GM23338 (cell line): ENCODE measurements at regions not wholly inside any gene's neighbourhood (a gene's known extent, or its start where the extent isn't known, plus 50 kb on each side); places are given as distances from the start of the nearest gene placed in this dataset.

Experiments used
- CREB1 ChIP-seq: fragments of 250-450 bp; sonication (Bioruptor Pico); IDR thresholded peaks from 2 replicates; pipeline ENCODE4 v1.5.0; 2020; ENCODE audit warnings: low read depth, mild to moderate bottlenecking, moderate library complexity
- EZH2 ChIP-seq: fragments of 200-600 bp; sonication (generic); IDR thresholded peaks from one replicate; pipeline ENCODE4 v1.8.0; 2017; ENCODE audit warnings: antibody characterized with exemption, mild to moderate bottlenecking, low read depth; ENCODE audit not compliant: unreplicated experiment
- EZH2phosphoT487 ChIP-seq: fragments of 200-600 bp; sonication (generic); IDR thresholded peaks from one replicate; pipeline ENCODE4 v1.8.1; 2018; ENCODE audit warnings: antibody characterized with exemption; ENCODE audit not compliant: unreplicated experiment
- JUNB ChIP-seq: IDR thresholded peaks from one replicate; pipeline ENCODE4 v1.6.1; 2016; ENCODE audit warnings: antibody characterized with exemption; ENCODE audit not compliant: unreplicated experiment
- NANOG ChIP-seq: IDR thresholded peaks from 2 replicates; pipeline ENCODE4 v1.6.1; 2016; ENCODE audit warnings: antibody characterized with exemption, borderline replicate concordance
- POLR2AphosphoS5 ChIP-seq: IDR thresholded peaks from 2 replicates; pipeline ENCODE4 v1.6.1; 2016; ENCODE audit warnings: antibody characterized with exemption, low read depth
- STAT1 ChIP-seq: IDR thresholded peaks from one replicate; pipeline ENCODE4 v1.6.1; 2016; ENCODE audit warnings: antibody characterized with exemption; ENCODE audit not compliant: unreplicated experiment
- ZNF114 ChIP-seq: fragments of 250-450 bp; sonication (Bioruptor Pico); IDR thresholded peaks from 2 replicates; pipeline ENCODE4 v1.5.0; 2020; ENCODE audit warnings: mild to moderate bottlenecking, moderate library complexity
- ZNF331 ChIP-seq: fragments of 250-450 bp; sonication (Bioruptor Pico); IDR thresholded peaks from 2 replicates; pipeline ENCODE4 v1.5.0; 2020; ENCODE audit warnings: low read depth, mild to moderate bottlenecking, moderate library complexity
- TF ChIP-seq, protein P1 (sequence below), 2 experiments: fragments of 200-600 bp in 1 of 2; sonication (generic) in 1 of 2; conservative IDR thresholded peaks; 2 replicates each; pipeline versions ENCODE4 v1.5.1 to v1.6.1; 2016 to 2017; ENCODE audit warnings: antibody characterized with exemption in 2 of 2, low read depth in 2 of 2, mild to moderate bottlenecking in 2 of 2, moderate library complexity in 1 of 2
- TF ChIP-seq, protein P2 (sequence below): IDR thresholded peaks from one replicate; pipeline ENCODE4 v1.6.1; 2018; ENCODE audit warnings: antibody characterized with exemption; ENCODE audit not compliant: unreplicated experiment
- TF ChIP-seq, protein P3 (sequence below): IDR thresholded peaks from 2 replicates; pipeline ENCODE4 v1.6.1; 2016; ENCODE audit warnings: antibody characterized with exemption

DNA sequence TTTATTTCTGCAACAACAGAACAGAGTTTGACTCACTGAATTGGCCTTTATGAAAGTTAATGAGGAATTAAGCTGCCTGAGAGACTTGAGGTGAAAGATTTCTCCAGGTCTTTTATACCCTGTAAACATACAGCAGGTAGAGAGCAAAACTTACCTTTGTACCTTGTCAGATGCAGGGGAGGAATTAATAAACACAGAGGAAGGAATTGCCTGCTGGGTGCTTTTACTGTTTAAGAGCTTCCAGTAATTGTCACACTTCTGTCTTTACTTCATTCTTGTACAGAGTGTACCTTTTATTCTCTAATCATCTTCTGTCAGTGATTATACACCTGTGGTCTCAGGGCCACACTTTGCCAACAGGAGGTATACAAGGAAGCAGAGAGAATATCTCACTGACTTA is 94.0 kb upstream of the GRIN3A start:
- no peak for TF ChIP-seq EZH2
- TF ChIP-seq, protein P1, sequence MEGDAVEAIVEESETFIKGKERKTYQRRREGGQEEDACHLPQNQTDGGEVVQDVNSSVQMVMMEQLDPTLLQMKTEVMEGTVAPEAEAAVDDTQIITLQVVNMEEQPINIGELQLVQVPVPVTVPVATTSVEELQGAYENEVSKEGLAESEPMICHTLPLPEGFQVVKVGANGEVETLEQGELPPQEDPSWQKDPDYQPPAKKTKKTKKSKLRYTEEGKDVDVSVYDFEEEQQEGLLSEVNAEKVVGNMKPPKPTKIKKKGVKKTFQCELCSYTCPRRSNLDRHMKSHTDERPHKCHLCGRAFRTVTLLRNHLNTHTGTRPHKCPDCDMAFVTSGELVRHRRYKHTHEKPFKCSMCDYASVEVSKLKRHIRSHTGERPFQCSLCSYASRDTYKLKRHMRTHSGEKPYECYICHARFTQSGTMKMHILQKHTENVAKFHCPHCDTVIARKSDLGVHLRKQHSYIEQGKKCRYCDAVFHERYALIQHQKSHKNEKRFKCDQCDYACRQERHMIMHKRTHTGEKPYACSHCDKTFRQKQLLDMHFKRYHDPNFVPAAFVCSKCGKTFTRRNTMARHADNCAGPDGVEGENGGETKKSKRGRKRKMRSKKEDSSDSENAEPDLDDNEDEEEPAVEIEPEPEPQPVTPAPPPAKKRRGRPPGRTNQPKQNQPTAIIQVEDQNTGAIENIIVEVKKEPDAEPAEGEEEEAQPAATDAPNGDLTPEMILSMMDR (conservative IDR thresholded peaks at IDR 0.05; ENCODE audit: low read depth in 2 of 2), result no peak
- no peak for TF ChIP-seq POLR2AphosphoS5
- no peak for TF ChIP-seq EZH2phosphoT487
- TF ChIP-seq, protein P2, sequence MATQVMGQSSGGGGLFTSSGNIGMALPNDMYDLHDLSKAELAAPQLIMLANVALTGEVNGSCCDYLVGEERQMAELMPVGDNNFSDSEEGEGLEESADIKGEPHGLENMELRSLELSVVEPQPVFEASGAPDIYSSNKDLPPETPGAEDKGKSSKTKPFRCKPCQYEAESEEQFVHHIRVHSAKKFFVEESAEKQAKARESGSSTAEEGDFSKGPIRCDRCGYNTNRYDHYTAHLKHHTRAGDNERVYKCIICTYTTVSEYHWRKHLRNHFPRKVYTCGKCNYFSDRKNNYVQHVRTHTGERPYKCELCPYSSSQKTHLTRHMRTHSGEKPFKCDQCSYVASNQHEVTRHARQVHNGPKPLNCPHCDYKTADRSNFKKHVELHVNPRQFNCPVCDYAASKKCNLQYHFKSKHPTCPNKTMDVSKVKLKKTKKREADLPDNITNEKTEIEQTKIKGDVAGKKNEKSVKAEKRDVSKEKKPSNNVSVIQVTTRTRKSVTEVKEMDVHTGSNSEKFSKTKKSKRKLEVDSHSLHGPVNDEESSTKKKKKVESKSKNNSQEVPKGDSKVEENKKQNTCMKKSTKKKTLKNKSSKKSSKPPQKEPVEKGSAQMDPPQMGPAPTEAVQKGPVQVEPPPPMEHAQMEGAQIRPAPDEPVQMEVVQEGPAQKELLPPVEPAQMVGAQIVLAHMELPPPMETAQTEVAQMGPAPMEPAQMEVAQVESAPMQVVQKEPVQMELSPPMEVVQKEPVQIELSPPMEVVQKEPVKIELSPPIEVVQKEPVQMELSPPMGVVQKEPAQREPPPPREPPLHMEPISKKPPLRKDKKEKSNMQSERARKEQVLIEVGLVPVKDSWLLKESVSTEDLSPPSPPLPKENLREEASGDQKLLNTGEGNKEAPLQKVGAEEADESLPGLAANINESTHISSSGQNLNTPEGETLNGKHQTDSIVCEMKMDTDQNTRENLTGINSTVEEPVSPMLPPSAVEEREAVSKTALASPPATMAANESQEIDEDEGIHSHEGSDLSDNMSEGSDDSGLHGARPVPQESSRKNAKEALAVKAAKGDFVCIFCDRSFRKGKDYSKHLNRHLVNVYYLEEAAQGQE, result no peak
- no peak for TF ChIP-seq JUNB
- TF ChIP-seq NANOG, result no peak
- TF ChIP-seq CREB1 (CRISPR knock-in tag), result no peak
- no peak for TF ChIP-seq ZNF331 (CRISPR knock-in tag)
- TF ChIP-seq, protein P3, sequence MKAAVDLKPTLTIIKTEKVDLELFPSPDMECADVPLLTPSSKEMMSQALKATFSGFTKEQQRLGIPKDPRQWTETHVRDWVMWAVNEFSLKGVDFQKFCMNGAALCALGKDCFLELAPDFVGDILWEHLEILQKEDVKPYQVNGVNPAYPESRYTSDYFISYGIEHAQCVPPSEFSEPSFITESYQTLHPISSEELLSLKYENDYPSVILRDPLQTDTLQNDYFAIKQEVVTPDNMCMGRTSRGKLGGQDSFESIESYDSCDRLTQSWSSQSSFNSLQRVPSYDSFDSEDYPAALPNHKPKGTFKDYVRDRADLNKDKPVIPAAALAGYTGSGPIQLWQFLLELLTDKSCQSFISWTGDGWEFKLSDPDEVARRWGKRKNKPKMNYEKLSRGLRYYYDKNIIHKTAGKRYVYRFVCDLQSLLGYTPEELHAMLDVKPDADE, result no peak
- no peak for TF ChIP-seq ZNF114 (CRISPR knock-in tag)
- TF ChIP-seq STAT1, result no peak
